IMR-90 (cell line): ENCODE measurements at regions not wholly inside any gene's neighbourhood (a gene's known extent, or its start where the extent isn't known, plus 50 kb on each side); places are given as distances from the start of the nearest gene placed in this dataset.

ENCODE experiments used
- MXI1 ChIP-seq: IDR thresholded peaks from 2 replicates; pipeline ENCODE4 v1.6.1; 2012; ENCODE audit warnings: low read depth, mild to moderate bottlenecking, low read length, moderate library complexity, borderline replicate concordance
- TF ChIP-seq, protein P1 (sequence below): conservative IDR thresholded peaks from 2 replicates; pipeline ENCODE4 v1.5.1; 2012; ENCODE audit warnings: mild to moderate bottlenecking, low read depth, low read length, improper control_type of control experiment

DNA sequence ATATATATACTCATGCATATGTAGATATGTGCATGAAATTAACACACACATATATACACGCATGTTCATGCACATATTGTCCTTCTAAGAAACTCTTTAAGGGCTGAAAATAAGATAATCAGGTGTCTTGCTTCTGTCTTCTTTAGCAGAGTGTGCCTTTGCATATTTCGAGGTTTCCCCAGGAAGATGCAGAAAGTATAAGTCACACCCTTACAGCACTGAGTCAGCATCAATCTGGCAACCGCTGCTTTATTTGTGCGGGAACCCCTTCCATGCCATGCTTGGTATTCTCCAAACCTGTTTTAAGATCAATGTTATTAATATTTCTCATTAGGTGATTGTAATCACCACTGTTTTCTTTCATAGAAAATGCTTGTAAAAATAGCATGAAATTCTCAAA lies 557.9 kb downstream of the CAAP1 start:
- TF ChIP-seq, protein P1, sequence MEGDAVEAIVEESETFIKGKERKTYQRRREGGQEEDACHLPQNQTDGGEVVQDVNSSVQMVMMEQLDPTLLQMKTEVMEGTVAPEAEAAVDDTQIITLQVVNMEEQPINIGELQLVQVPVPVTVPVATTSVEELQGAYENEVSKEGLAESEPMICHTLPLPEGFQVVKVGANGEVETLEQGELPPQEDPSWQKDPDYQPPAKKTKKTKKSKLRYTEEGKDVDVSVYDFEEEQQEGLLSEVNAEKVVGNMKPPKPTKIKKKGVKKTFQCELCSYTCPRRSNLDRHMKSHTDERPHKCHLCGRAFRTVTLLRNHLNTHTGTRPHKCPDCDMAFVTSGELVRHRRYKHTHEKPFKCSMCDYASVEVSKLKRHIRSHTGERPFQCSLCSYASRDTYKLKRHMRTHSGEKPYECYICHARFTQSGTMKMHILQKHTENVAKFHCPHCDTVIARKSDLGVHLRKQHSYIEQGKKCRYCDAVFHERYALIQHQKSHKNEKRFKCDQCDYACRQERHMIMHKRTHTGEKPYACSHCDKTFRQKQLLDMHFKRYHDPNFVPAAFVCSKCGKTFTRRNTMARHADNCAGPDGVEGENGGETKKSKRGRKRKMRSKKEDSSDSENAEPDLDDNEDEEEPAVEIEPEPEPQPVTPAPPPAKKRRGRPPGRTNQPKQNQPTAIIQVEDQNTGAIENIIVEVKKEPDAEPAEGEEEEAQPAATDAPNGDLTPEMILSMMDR: no peak
- no peak for TF ChIP-seq MXI1
